Prostate gland (tissue), 2 donors: ENCODE measurements at regions not wholly inside any gene's neighbourhood (a gene's known extent, or its start where the extent isn't known, plus 50 kb on each side); places are given as distances from the start of the nearest gene placed in this dataset.

Experiments used
- POLR2A ChIP-seq: fragments of 450-650 bp; IDR thresholded peaks from one replicate; pipeline ENCODE4 v1.6.1; 2016; ENCODE audit warnings: antibody characterized with exemption, mild to moderate bottlenecking
- POLR2AphosphoS5 ChIP-seq: sonication (generic); formaldehyde crosslinking; IDR thresholded peaks from one replicate; pipeline ENCODE4 v1.6.1; 2017; ENCODE audit warnings: antibody characterized with exemption
- TF ChIP-seq, protein P1 (sequence below), 4 experiments: fragments of 200-600 bp in 2 of 4; fragments of 450-650 bp in 2 of 4; sonication (generic) in 2 of 4; IDR thresholded peaks; 1 replicate in 3 of 4; 2 replicates in 1 of 4; pipeline ENCODE4 v1.5.1; 2016 to 2019; ENCODE audit warnings: antibody characterized with exemption in 4 of 4, mild to moderate bottlenecking in 2 of 4, moderate library complexity in 2 of 4

GRCh38 chr11:69994810-69995209 is 83.3 kb upstream of the ANO1 start:
- TF ChIP-seq, protein P1, sequence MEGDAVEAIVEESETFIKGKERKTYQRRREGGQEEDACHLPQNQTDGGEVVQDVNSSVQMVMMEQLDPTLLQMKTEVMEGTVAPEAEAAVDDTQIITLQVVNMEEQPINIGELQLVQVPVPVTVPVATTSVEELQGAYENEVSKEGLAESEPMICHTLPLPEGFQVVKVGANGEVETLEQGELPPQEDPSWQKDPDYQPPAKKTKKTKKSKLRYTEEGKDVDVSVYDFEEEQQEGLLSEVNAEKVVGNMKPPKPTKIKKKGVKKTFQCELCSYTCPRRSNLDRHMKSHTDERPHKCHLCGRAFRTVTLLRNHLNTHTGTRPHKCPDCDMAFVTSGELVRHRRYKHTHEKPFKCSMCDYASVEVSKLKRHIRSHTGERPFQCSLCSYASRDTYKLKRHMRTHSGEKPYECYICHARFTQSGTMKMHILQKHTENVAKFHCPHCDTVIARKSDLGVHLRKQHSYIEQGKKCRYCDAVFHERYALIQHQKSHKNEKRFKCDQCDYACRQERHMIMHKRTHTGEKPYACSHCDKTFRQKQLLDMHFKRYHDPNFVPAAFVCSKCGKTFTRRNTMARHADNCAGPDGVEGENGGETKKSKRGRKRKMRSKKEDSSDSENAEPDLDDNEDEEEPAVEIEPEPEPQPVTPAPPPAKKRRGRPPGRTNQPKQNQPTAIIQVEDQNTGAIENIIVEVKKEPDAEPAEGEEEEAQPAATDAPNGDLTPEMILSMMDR (IDR thresholded peaks at IDR 0.05), result no peak
- TF ChIP-seq POLR2A, result no peak
- TF ChIP-seq POLR2AphosphoS5, result no peak
